ENCODE measurements at regions not wholly inside any gene's neighbourhood (a gene's known extent, or its start where the extent isn't known, plus 50 kb on each side); places are given as distances from the start of the nearest gene placed in this dataset.

DNA sequence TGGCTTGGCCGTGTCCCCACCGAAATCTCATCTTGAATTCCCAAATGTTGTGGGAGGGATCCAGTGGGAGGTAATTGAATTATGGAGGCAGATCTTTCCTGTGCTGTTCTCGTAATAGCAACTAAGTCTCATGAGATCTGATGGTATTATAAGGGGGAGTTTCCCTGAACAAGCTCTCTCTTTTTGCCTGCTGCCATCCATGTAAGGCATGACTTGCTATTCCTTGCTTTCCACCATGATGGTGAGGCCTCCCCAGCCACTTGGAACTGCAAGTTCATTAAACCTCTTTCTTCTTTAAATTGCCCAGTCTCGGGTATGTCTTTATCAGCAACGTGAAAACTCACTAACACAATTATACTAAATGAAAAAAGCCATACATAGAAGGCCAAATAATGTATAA, 101.3 kb upstream of the LYPLAL1 start:
- H2AFZ ChIP-seq (ENCODE audit: low read length) = no peak overlapping the region
- no peaks in the 10 kb centered on the region for H3K36me3 ChIP-seq (ENCODE audit: control insufficient read depth in 2 of 4, insufficient read depth in 4 of 4, low read length in 3 of 4)
- H4K8ac ChIP-seq (ENCODE audit: extremely low read depth, insufficient read depth, low read length) = no peak overlapping the region
- no peak overlapping the region for H2AK5ac ChIP-seq (ENCODE audit: low read depth, low read length)
- no peaks in the 10 kb centered on the region for H3K27me3 ChIP-seq (replicated peaks in 1 of 4; ENCODE audit: control insufficient read depth in 3 of 4, extremely low read depth in 1 of 4, insufficient read depth in 3 of 4, low read length in 3 of 4)
- no peaks in the 10 kb centered on the region for H4K20me1 ChIP-seq (replicated peaks in 1 of 2; ENCODE audit: control insufficient read depth in 1 of 2, insufficient read depth in 2 of 2, low read length in 2 of 2)
- H3K79me1 ChIP-seq (ENCODE audit: low read depth, low read length) = no peaks in the 10 kb centered on the region
- no peak overlapping the region for H3K56ac ChIP-seq (replicated peaks; ENCODE audit: insufficient read length, low read depth, low read length)
- H2BK120ac ChIP-seq (replicated peaks; ENCODE audit: low read depth, low read length) = no peak overlapping the region
- H2BK20ac ChIP-seq (ENCODE audit: low read length) = no peak overlapping the region
- CTCF ChIA-PET (ENCODE audit: partially characterized antibody) = interaction anchor here (1.7 to 1.8 kb wide), 2 partner anchors 313 to 484 kb away, joined by 3 read pairs; no protein-coding TSS in a partner anchor
- H2BK15ac ChIP-seq (ENCODE audit: low read length) = no peak overlapping the region
- FAIRE-seq (no peak), DNase-seq (ENCODE audit: low read depth in 1 of 2, low spot score in 2 of 2) (no peak)
- POLR2A ChIA-PET (ENCODE audit: partially characterized antibody) = no interaction called here
- H3K4me3 ChIP-seq (ENCODE audit: extremely low read depth in 1 of 4, insufficient read depth in 2 of 4, low read depth in 3 of 4, low read length in 4 of 4) = no peak overlapping the region
- H3K4ac ChIP-seq (replicated peaks; ENCODE audit: insufficient read length, low read depth, low read length) = no peak overlapping the region
- H2BK5ac ChIP-seq (ENCODE audit: low read depth, low read length) = no peak overlapping the region
- H4K91ac ChIP-seq (replicated peaks; ENCODE audit: insufficient read length, low read length) = no peak overlapping the region
- 95% methylated on average over 5 of the region's 5 CpGs; no CpG with 5 or more reads in 1 of the 2 experiments for WGBS, 2 experiments (ENCODE audit: extremely low coverage in 1 of 2, insufficient coverage in 1 of 2, insufficient read length in 1 of 2, insufficient replicate concordance in 2 of 2, low coverage in 1 of 2, low lambda C conversion rate in 2 of 2, missing lambda C conversion rate in 1 of 2)
- no peak overlapping the region for H3K18ac ChIP-seq (ENCODE audit: extremely low read depth, low read length)
- peaks cover 7 to 8% of the 10 kb centered on the region in 2 experiments; a peak in 1 of 4 replicates for H3K9me3 ChIP-seq (ENCODE audit: insufficient read depth in 2 of 2, low read depth in 1 of 2, low read length in 1 of 2)
- H3K23me2 ChIP-seq (ENCODE audit: low read depth, low read length) = no peaks in the 10 kb centered on the region
- H4K5ac ChIP-seq (ENCODE audit: insufficient read length, low read depth, low read length) = no peak overlapping the region
- H3K23ac ChIP-seq (ENCODE audit: insufficient read length) = no peak overlapping the region
- H3K14ac ChIP-seq (ENCODE audit: insufficient read length) = no peak overlapping the region
- no peaks in the 10 kb centered on the region for H3K4me1 ChIP-seq (replicated peaks in 1 of 4; ENCODE audit: control insufficient read depth in 3 of 4, insufficient read depth in 4 of 4, low read length in 3 of 4)
- H3K4me2 ChIP-seq (ENCODE audit: insufficient read depth in 1 of 2, low read depth in 2 of 2, low read length in 2 of 2) = no peak overlapping the region
- no peak overlapping the region for H3K27ac ChIP-seq (ENCODE audit: low read depth, low read length)
- no peak overlapping the region for H2BK12ac ChIP-seq (ENCODE audit: low read depth, low read length)
- no peak overlapping the region for H3K9ac ChIP-seq (replicated peaks in 1 of 4; ENCODE audit: extremely low read depth in 1 of 4, low read depth in 3 of 4, low read length in 3 of 4)
- H3K79me2 ChIP-seq (ENCODE audit: control insufficient read depth in 1 of 2, insufficient read depth in 2 of 2, low read length in 2 of 2) = no peaks in the 10 kb centered on the region
- TF ChIP-seq TAF7 (optimal IDR thresholded peaks at IDR 0.05; ENCODE audit: borderline replicate concordance, low read depth, low read length) (no peak), RFX5 (IDR thresholded peaks at IDR 0.05; ENCODE audit: borderline replicate concordance, low read depth, low read length) (no peak), SP2 (IDR thresholded peaks at IDR 0.05; ENCODE audit: low read length) (no peak), TBP (IDR thresholded peaks at IDR 0.05; ENCODE audit: low read depth, low read length) (no peak), CBX5 (IDR thresholded peaks at IDR 0.05; ENCODE audit: low read depth, low read length) (no peak), ASH2L (IDR thresholded peaks at IDR 0.05; ENCODE audit: low read length) (no peak), TEAD4 (IDR thresholded peaks at IDR 0.05; ENCODE audit: low read depth, low read length) (no peak)
- TF ChIP-seq, protein P1, sequence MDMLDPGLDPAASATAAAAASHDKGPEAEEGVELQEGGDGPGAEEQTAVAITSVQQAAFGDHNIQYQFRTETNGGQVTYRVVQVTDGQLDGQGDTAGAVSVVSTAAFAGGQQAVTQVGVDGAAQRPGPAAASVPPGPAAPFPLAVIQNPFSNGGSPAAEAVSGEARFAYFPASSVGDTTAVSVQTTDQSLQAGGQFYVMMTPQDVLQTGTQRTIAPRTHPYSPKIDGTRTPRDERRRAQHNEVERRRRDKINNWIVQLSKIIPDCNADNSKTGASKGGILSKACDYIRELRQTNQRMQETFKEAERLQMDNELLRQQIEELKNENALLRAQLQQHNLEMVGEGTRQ (IDR thresholded peaks at IDR 0.05; ENCODE audit: low read length) = no peak
- TF ChIP-seq, protein P2, sequence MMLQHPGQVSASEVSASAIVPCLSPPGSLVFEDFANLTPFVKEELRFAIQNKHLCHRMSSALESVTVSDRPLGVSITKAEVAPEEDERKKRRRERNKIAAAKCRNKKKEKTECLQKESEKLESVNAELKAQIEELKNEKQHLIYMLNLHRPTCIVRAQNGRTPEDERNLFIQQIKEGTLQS (IDR thresholded peaks at IDR 0.05; ENCODE audit: insufficient read depth, low read depth, low read length) = no peak
